ENCODE measurements at regions not wholly inside any gene's neighbourhood (a gene's known extent, or its start where the extent isn't known, plus 50 kb on each side); places are given as distances from the start of the nearest gene placed in this dataset.

DNA sequence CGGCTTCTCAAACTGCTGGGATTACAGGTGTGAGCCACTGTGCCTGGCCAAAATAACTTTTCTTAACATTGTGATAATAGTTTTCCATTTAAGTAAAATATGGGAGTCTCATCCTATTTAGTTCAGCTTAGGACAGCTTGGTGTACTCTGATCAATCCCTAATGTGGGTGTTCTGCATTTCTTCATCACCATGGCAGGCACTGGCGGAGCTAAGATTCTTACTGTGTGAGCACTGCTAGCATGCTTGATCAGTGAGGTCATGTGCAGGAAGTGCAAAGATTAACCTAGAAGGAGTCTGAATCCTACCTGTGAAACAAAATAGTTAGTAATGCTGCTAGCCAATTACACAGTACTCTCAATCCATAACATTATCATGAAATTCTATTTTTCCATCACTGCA, 1684.2 kb upstream of the SLC10A2 start:
- DNase-seq (ENCODE audit: low spot score), result no peak

DNA sequence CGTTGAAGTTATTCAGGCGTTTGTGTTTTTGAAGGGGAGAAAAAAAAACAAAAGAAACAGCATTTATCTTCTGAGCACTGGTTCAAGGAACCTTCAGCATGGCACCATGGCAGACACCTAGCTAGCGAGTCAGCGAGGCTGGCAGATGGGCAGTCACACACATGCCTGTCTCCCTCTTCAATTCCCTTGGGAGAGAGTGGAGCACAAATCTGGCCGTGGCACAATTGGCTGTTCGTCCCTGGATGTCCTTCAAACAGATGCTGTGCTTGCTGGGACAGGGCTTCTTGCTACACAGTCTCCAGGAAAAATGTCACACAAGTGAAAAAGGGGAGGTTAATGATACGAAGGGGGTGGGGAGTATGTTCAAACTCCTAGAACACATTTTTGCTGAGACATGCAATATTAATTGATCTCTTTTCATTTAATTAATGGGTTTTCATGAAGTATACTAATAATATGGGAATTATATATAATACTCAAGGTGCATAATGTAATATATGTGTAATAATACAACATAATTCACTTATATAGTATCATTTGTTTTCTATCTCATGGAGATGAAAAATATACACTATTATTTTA, 1674.5 kb upstream of the SLC10A2 start:
- no peak for DNase-seq (ENCODE audit: low spot score)

DNA sequence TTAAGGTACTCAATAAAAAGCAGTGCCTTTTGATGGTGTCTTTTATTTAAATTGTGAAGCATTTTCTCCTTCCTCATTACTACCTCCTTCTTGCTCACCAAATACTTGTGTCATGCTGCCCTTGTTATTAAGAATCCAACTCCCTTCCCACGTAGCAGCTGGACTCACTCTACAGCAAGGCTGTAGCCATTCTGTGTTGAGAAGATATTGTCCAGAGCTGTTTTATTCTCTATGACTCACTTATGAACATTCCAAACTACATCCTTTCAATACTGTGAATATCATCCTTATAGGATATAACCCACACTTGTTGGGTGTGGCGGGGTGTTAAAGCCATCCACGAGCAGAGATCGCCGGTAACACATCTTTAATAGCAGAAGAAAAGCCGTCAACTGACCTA, 1671.5 kb upstream of the SLC10A2 start:
- no peak for DNase-seq (ENCODE audit: low spot score)

DNA sequence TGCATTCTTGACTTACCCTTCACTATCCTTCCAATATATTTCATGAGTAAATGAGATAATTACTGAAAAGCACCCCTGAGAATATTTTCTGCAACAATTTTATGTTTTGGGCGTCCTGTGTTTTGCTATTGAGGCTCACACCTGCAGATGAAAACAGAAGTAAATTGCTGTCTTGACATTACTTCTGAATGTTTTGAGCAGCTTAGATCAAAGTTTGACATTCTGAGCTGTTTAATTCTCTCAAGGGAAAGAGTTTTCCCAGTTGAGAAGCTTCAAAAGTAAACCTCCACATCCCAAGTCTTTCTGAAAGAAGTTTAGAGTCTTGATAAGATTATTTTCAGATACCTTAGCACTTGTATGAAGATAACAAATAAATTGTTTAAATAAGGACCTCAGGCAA, 1667.2 kb upstream of the SLC10A2 start:
- no peak for DNase-seq (ENCODE audit: low spot score)

DNA sequence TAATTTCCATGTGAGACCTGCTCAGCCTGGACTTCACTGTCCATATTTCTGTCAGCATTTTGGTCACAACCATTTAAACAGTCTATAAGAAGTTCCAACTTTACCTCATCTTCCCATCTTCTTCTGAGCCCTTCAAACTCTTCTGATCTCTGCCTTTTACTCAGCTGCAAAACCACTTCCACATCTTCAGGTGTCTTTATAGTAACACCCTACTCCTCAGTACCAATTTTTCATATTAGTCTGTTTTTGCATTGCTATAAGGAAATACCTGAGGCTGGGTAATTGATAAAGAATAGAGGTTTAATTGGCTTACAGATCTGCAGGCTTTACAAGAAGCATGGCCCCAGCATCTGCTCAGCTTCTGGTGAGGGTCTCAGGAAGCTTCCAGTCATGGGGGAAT, 1648.9 kb upstream of the SLC10A2 start:
- DNase-seq (ENCODE audit: low spot score), result no peak

DNA sequence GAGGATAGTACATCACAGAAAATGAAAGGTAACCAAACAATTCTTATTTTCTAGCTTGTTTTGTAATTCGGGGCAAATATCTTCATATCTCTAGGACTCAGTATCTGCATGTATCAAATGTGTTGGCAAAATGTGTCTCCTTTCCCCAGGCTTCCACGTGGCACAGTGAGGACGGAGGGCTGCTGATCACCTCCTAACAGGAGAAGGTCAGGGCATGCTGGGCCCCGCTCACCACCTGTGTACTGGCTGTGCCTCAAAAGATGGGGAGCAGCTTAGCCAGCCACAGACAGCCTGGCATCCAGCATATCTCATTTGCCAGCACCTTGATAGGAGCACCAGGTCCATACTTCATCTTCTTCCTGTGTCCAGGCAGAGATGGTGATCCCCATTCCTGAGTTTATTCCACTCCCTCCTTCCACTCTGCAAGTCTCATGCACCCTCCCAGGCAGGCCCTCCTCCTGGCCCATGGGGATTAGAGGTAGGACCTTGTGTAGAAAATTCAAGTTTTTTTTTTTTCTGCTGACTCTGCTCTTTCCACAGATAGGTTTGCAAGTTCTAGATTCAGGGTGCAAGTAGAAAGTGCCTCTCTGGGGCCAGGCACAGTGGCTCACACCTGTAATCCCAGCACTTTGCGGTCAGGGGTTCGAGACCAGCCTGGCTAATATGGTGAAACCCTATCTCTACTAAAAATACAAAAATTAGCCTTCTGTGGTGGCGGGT, 1639.0 kb upstream of the SLC10A2 start:
- DNase-seq (ENCODE audit: low spot score), result no peak

DNA sequence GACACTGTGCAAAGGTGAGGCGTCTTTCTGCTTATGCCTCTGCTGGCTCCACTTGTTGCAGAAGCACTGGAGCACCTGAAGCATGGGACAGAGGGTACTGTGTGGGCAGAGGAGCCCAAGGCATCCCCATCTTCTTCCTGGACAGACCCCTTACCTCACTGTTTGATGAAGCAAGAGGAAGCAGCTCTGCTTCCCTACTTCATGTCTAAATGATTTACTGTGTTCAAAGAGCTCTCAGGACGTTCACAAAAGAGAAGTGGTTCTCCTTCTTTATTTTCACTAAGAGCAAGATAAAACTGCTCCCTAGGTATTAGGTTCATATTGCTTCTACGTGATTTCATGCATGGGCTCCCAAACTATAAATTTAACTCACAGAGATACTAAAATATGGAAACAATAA, 1635.4 kb upstream of the SLC10A2 start:
- DNase-seq (ENCODE audit: low spot score), result no peak

DNA sequence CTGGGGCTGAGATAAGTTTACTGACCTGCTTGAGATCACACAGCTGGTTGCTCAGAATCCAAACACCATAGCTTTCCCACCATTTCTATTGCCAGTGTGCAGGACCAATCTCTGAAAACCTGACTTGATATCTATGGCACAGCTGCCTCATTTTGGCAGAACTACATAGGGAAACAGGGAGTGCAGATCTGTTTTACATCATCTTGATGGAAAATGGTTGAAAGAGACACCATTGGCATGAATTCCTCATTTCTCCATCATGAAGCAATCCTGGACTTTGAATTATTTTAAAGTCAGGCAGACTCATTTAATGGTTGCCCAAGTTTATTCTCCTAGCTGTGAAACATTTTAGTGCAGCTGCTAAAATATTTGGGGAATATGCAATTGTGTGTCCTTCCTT, 1628.2 kb upstream of the SLC10A2 start:
- DNase-seq (ENCODE audit: low spot score), result no peak

DNA sequence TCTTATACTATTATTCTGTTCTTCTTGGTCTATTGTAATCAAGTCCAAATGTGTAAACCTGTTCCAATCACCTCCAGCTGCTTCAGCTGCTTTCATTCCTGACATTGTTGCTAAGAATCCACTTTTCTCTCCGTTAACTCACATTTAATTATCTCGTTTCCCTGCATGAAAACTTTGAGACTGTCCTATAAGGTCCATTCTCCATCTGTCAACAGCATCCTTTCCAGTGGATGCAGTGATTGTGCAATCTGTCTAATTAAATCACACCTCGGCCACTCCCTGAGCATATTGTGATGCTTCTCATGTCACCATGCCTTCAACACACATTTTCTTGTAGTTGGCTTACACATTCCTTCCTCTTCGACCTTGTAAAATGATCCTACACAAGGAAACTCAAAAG, 1626.9 kb upstream of the SLC10A2 start:
- no peak for DNase-seq (ENCODE audit: low spot score)

DNA sequence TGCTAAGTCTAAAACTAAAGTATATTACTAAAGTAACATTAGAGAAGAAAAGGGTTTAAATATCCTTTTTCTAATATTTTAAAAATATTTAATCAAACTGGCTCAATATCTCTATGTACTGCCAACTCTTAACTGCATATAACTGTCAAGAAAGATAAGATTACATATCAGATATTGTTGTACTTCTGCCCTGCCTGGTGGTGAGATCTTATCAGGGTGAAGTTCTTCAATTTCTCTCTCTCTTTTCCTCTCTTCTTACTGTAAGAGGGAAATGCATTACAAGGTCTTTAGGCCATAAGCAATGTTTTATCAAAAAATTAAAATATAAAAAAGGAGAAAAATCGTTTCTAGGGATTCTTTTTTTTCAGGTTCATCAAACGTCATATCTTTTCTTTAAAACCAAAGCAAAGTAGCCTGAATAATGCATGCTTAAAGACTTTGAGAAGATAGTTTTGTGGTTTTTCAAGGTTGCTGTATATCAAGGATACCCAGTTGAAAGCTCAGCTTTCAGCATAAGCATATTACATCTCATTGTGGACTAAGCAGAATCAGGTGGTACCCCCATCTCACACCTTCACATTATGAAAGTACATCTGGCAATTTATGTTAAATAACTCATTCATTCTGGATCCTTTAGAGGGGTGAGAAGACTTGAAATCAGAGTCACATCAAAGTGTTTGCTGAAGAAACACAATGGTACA, 1625.7 kb upstream of the SLC10A2 start:
- no peak for DNase-seq (ENCODE audit: low spot score)

DNA sequence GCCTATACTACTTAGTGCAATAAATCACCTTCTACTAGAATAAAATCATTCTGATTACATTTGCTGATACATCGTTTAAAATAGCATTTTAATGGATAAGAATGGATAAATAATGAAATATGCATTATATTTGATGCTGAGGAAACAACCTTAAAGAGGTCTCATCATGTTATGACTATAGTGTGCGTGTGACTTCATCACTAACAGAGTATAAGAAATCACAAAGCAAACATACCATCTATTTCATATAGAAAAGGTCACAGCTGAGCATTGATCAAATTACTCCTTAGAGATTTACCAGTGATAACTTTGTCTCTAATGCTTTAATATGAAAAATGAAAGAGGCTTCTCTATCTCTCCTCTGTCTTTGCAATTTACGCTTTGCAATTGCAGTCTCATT, 1620.3 kb upstream of the SLC10A2 start:
- no peak for DNase-seq (ENCODE audit: low spot score)

DNA sequence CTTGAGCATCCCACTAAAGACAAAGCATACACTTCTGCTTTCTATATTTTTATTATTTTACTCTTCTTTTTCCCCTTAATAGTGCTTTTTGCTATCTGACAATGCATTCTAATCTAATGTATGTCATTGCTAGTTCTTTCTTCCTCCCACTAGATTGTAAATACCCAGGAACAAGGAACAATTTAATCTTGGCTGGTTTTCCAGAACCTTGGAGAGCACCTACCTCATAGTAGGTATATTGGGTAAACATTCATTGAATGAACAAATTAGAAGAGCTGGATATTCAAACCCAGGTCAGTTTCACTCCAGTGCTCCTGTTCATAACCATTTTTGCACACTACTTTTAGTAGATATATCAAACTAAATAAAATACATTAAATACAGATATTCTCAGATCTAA, 1617.6 kb upstream of the SLC10A2 start:
- DNase-seq (ENCODE audit: low spot score), result no peak

DNA sequence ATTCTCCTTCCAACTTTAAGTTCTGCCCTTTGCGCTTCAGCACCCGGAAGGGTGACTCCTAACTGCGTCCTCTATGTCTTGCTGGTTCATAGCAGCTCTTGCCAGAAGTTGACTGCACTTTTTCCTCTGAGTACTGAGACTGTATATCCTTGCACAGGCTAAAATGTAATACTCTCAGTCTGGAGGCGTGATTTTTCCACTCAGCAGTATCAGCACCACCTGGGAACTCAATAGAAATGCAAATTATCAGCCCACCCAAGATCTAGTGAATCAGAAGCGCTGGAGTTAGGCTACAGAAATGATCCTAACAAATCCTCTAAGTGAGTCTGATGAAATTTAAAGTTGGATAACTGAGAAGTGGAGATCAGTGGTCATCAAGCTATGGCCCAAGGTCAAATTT, 1611.9 kb upstream of the SLC10A2 start:
- DNase-seq (ENCODE audit: low spot score), result no peak

DNA sequence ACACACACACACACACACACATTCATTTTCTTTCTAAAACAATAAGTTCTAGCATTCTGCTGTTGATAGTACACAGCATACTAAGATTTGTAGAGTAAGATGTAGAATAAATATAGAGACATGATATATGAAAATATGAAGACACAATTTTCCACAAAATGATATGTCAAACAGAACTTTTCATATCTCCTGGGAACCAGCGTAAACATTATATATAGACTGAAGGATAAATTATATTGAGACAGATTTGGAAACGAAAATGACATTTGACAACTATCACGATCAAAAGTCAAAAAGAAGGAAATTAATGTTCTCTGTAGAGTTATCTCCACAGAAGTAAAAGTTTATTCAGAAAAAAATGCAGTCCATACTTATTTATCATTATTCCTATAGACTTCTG, 1605.7 kb upstream of the SLC10A2 start:
- no peak for DNase-seq (ENCODE audit: low spot score)

DNA sequence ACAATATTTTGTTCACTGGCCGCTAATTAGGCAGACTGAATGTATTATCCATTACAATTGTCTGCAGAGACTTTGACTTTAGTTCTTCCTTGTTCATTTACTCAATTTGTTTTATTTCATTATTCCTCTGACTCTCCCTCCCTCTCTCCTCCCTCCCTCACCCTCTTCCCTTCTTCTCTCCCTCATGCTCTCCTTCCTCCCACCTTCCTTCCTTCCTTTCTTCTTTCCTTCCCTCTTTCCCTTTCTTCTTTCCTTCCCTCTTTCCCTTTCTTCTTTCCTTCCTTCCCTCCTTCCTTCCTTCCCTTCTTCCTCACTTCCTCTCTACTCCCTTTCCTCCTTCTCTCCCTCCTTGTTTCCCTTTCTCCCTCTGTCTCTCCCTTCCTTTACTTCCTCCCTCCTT, 1591.0 kb upstream of the SLC10A2 start:
- DNase-seq (ENCODE audit: low spot score), result no peak

DNA sequence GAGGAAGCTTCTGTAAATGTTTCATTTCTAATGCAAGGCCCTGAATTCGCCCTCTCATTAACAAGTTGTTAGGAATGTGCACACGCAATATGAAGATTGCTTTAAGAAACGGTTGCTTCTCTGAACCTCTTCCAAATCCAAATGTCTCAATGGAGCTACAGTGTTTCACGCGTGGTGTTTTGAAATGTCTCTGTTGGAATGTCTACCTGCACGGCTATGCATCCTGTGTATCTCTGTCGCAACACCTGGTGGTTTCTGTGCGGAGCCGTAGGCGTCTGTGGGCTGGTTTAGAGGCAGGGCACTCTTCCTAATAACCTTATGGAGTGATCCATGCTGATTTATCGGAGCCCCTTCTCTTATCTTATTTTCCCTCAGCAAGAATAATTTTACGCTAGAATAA, 1584.2 kb upstream of the SLC10A2 start:
- DNase-seq (ENCODE audit: low spot score), result no peak

DNA sequence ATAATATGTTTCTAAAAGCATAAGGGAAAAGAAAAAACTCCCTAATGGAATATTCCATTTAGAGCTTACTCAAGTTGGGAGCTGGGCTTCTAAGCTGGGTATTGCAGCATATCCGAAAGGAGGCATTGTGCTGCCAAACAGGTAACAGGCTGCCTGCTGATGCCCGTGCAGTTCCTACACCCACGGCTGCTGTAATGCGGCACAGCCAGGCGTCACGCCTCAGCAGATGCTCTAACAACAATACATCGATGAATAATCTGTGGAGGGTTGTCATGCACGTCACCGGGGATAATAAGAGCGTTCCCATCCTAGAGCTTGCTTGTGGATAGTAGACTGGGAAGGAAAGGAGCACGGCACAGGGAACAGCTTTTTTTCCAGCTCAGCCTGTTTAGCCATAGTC, 1582.1 kb upstream of the SLC10A2 start:
- DNase-seq (ENCODE audit: low spot score), result no peak

DNA sequence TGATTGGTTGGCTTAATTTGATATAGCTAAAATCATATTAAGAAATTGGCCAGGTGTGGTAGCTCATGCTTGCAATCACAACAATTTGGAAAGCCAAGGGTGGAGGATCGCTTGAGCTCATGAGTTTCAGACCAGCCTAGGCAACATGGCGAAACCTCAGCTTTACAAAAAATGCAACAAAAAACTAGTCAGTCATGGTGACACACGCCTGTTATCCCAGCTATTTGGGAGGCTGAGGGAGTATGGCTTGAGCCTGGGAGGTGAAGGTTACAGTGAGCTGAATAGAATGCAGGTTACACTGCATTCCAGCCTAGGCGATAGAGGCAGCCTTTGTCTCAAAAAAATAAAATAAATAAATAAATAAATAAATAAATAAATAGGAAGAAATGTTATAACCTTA, 1579.6 kb upstream of the SLC10A2 start:
- DNase-seq (ENCODE audit: low spot score), result no peak

DNA sequence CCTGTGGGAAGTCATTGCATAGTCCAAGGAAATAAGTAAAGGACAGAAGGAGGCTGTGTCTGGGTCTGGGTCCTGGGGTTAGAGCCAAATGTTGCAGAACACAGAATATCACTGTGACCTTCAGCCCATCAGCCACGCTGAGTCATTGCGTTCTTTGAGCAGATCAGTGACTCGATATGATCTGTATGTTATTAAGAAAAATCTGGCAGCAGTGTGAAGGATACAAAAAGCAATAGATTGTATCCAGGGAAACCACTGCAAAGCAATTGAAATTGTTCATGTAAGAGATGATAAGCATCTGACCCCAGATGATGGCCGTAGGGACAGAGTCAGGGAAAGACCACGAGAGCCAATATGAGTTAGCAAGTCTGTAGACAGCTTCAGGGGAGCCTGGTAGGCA, 1575.1 kb upstream of the SLC10A2 start:
- no peak for DNase-seq (ENCODE audit: low spot score)

DNA sequence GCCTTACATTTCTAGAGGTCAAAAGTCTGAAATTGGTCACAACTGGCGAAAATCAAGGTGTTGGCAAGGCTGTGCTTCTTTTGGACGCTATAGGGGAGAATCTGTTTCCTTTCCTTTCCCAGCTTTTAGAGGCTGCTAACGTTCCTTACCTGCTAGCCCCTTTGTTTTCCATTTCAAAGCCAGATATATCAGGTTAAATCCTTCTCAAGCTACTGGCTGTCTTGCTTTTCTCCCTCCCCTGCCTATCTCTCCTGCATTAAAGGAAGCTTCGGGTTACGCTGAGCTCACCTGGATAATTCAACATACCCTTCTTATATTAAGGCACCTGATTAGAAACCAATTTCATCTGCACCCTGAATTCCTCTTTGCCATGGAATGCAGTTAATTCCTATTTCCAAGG, 1569.7 kb upstream of the SLC10A2 start:
- DNase-seq (ENCODE audit: low spot score), result no peak

DNA sequence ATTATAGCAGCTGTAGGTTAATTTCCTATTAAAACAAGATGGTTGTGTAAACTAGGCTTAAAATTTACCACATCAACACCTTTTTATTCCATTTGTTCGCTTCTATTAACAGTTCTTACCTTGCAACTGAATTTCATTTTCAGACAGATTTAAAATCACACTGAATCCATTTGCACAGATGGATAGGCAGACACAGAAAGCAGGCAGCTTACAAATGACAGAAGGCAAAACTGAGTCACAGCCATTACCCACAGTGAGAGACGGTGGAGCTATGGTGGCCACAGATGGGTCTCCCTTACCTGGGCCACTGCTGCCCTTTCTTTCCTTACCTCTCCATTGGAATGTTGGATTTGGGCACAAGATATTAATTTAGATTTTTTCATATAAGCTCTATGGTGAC, 1567.8 kb upstream of the SLC10A2 start:
- DNase-seq (ENCODE audit: low spot score), result no peak

DNA sequence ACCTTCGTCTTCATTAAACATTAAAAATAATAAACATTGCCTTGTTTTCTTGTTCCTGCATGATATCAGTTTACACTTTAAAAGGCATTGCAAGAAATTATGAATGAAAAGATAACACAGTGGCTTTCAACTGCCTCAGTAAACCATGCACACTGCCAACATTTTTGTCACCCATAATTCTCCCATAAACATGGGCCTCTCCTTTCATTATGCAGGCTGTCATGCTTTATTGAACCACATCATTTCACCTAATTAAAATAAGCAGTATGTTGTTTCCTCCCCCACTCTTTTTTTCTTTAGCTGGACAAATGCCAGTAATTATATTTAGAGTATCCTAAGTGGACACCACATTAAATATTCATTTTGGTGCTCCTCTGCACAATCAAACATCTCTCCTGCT, 1566.5 kb upstream of the SLC10A2 start:
- no peak for DNase-seq (ENCODE audit: low spot score)

DNA sequence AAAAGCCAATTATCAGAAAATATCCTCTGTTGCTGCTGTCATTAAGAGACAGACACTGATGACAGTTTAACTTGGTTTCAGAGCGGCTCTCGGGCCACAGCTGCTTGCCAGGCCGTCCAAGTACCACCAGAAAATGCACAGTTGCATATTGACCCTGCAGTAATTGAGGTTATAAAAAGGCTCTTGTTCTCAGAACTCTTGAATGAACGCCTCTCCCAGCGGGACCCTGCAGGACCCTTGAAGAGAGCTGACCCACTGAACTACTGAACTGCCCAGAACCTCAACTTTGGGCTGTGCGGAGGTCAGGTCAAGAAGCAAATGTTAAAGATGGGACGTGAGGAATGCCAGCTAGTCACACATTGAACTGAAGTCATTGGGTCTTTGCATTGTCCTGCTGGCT, 1559.0 kb upstream of the SLC10A2 start:
- DNase-seq (ENCODE audit: low spot score), result no peak

DNA sequence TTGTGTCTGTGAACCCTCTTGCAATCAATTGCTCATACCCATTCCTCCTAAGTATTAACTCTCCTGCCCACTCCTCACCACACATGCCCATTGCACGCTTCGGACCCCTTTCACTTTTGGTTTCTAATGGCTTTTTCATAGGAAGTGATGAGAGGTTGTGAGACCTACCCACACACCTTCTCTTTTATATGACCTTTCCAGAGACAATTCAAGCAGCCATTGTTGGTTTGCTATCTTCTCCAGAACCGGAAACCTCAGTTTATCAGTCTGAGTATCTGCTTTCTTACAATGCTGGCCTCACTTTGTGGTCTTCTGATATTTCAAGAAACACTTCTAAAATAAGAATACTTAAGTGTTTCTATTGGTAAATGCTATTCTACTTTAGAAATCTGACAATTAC, 1550.8 kb upstream of the SLC10A2 start:
- no peak for DNase-seq (ENCODE audit: low spot score)

Measured in hematopoietic multipotent progenitor cell treated with erythropoietin and hydrocortisone succinate and interleukin-3 and kit ligand, for 17 days (in vitro differentiated cells).